ES-I3 (cell line): ENCODE measurements at regions not wholly inside any gene's neighbourhood (a gene's known extent, or its start where the extent isn't known, plus 50 kb on each side); places are given as distances from the start of the nearest gene placed in this dataset.
"Not testable (repeated sequence)": the region's sequence is repeated elsewhere in the genome, so short reads cannot be mapped to it uniquely, and the experiment has no call there.

ENCODE experiments used
- H3K36me3 ChIP-seq: 2 replicates; pipeline ENCODE4 v1.6.1; 2013; ENCODE audit warnings: mild to moderate bottlenecking, low read length, control low read depth, moderate library complexity; ENCODE audit not compliant: insufficient read depth
- H3K4me1 ChIP-seq: 2 replicates; pipeline ENCODE4 v1.6.1; 2013; ENCODE audit warnings: mild to moderate bottlenecking, control low read depth, low read length; ENCODE audit not compliant: insufficient read depth
- H3K9ac ChIP-seq: 2 replicates; pipeline ENCODE4 v1.6.1; 2013; ENCODE audit warnings: low read depth, mild to moderate bottlenecking, low read length, moderate library complexity
- H3K9me3 ChIP-seq: 2 replicates; pipeline ENCODE4 v1.6.1; 2013; ENCODE audit warnings: mild to moderate bottlenecking, low read length, moderate library complexity; ENCODE audit not compliant: control insufficient read depth, insufficient read depth

DNA sequence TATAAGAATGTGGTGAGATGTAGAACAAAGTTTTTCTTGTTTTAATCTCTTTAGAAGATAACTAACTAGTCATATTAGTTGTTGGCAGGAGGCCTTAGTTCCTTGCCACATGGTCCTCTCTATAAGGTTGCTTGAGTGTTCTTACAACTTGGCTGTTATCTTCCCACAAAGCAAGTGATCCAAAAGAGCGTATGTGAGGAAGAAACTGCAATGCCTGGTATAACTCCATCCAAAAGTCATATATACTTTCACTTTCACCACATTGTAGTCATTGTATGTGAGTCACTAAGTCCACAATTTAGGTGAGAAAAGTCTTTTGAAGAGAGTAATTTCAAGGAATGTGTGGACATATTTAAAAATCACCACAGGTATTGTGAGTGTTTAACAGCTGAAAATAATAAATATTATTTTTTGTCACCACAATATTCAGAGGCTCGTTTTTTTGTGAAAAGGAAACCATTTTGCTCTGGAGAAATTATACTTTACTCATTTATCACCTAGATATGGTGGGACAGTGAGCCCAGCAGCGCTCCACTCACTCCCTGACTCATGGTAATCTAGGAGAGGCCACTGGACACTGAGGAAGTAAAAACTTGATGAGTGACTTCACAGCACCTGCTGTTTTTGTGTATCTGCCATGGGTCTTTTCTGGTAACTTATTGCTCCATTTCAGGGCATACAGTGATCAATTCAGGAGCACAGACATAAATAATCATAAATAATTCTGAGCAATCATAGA is 369.4 kb upstream of the NDST3 start:
- Histone ChIP-seq H3K9me3 (no peaks in the 10 kb centered on the region), H3K9ac (no peak overlapping the region), H3K36me3 (no peaks in the 10 kb centered on the region), H3K4me1 (no peaks in the 10 kb centered on the region)

GRCh38 chr4:117676153-117676552 is 358.1 kb upstream of the NDST3 start:
- H3K9ac ChIP-seq: no peak overlapping the region
- H3K4me1 ChIP-seq: no peaks in the 10 kb centered on the region

DNA sequence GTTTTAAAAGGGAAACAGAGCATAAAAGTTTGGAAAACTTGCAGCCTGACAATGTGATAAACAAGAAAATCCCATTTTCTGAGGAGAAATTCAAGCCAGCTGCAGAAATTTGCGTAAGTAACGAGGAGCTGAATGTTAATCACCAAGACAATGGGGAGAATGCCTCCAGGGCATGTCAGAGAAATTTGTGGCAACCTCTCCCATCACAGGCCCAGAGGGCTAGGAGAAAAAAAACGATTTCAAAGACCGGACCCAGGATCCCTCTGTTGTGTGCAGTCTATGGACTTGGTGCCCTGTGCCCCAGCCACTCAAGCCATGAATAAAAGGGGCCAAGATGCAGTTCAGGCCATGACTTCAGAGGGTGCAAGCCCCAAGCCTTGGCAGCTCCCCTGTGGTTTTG is 355.4 kb upstream of the NDST3 start:
- Histone ChIP-seq H3K9me3 (peaks cover 5% of the 10 kb centered on the region), H3K9ac (no peak overlapping the region), H3K4me1 (no peaks in the 10 kb centered on the region), H3K36me3 (no peaks in the 10 kb centered on the region)

More at GRCh38 chr4:117676153-117676552, 358.1 kb upstream of the NDST3 start:
- peaks cover 5% of the 10 kb centered on the region for H3K9me3 ChIP-seq
- H3K36me3 ChIP-seq: no peaks in the 10 kb centered on the region

DNA sequence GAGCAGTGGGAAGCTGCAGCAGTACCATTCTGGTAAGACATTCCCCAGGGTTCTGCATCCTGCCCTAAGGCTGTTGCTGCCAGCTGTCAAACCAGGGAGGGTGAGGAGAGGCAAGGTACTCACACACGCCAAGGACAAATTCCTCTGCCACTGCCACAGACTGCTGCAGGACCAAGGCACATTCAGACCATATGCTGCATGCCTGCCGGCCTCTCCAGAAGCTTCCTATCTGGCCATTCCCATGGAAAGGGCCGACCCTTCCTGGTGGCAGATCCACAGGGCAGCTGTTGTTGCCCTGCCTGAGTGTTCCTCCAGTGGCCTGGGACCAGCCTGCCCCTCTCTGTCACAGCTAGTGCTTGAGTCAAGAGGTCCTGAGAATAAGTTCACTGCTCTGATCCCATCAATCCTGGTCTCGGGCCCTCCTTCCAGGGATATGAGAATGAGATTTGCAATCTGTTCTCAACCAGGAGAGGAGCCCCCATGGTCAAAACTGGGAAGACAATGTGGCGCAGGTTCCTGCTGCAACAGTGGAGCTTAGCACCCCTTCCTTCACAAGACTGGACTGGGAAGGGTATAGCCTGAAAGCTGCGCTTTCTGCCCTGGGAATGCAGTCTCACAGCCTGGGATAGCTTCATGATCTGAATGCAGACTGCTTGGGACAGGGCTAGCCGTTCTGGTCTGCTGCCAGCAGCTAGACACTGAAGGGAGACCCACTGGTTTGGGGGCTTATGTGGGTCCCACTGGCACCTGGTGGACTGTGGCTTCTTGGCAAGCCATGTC is 342.5 kb upstream of the NDST3 start:
- Histone ChIP-seq H3K4me1 (no peaks in the 10 kb centered on the region), H3K9ac (no peak overlapping the region), H3K9me3 (no peaks in the 10 kb centered on the region), H3K36me3 (no peaks in the 10 kb centered on the region)

- Histone ChIP-seq H3K36me3 (no peaks in the 10 kb centered on the region), H3K9me3 (no peaks in the 10 kb centered on the region), H3K9ac (no peak overlapping the region), H3K4me1 (no peaks in the 10 kb centered on the region)
Measured at GRCh38 chr4:117692538-117692937, 341.7 kb upstream of the NDST3 start.

DNA sequence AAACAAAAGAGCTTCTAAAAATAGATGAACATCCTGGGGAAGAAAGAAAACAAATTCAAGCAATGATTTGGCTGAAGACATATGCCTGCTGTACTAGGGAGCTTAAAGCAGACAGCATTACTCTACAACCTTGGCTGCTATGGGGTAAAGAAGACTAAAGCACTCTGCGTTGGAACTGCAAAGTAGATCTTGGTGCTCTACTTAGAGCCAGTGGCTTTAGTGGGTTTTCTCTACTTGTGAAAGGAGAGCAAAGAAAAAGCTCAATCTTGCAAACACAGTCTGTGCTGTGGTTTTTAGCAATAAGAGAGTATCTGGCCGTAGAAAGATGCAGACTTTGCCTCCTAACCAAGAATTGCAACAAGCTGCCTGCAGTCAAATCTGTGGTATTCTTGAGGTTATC is 334.7 kb upstream of the NDST3 start:
- no peaks in the 10 kb centered on the region for H3K4me1 ChIP-seq
- no peaks in the 10 kb centered on the region for H3K36me3 ChIP-seq
- no peak overlapping the region for H3K9ac ChIP-seq
- no peaks in the 10 kb centered on the region for H3K9me3 ChIP-seq

GRCh38 chr4:117700111-117700892 is 334.0 kb upstream of the NDST3 start:
- H3K36me3 ChIP-seq: no peaks in the 10 kb centered on the region
- no peaks in the 10 kb centered on the region for H3K4me1 ChIP-seq
- no peaks in the 10 kb centered on the region for H3K9me3 ChIP-seq
- H3K9ac ChIP-seq: no peak overlapping the region

- no peak overlapping the region for H3K9ac ChIP-seq
- H3K4me1 ChIP-seq: no peaks in the 10 kb centered on the region
- no peaks in the 10 kb centered on the region for H3K36me3 ChIP-seq
- no peaks in the 10 kb centered on the region for H3K9me3 ChIP-seq
Measured at GRCh38 chr4:117702353-117702752, 331.9 kb upstream of the NDST3 start.

DNA sequence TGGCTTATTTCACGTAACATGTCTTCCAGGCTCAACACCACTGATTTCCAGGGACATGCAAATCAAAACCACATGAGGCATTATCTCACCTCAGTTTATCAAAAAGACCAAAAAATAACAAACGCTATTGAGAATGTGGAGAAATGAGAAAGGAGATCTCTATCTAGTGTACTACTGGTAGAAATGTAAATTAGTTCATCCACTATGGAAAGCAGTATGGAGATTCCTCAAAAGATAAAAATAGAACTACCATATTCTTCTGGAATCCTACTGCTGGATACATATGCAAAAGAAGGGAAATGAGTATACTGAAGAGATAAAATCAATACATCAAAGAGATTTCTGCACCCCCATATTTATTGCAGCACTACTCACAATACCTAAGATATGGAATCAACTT is 329.6 kb upstream of the NDST3 start:
- no peaks in the 10 kb centered on the region for H3K9me3 ChIP-seq
- no peaks in the 10 kb centered on the region for H3K36me3 ChIP-seq
- no peaks in the 10 kb centered on the region for H3K4me1 ChIP-seq
- no peak overlapping the region for H3K9ac ChIP-seq

- no peaks in the 10 kb centered on the region for H3K9me3 ChIP-seq
- no peaks in the 10 kb centered on the region for H3K4me1 ChIP-seq
- H3K36me3 ChIP-seq: no peaks in the 10 kb centered on the region
- no peak overlapping the region for H3K9ac ChIP-seq
Measured at GRCh38 chr4:117740736-117741135, 293.6 kb upstream of the NDST3 start.

GRCh38 chr4:117745379-117745778 is 288.9 kb upstream of the NDST3 start:
- not testable (repeated sequence) for H3K9me3 ChIP-seq

DNA sequence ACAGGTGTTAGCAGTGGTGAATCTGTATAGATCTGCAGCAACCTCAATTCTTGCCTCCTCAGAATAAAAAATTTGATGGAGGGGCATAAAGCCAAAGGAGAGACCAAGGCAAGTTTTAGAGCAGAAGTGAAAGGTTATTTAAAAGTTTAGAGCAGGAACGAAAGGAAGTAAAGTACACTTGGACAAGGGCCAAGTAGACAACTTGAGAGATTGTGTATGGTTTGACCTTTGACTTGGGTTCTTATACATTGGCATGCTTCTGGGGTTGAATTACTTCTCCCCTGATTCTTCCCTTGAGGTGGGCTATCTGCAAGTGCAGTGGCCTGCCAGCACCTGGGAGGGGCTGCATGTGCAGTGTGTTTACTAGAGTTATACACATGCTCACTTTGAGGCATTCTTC is 278.8 kb upstream of the NDST3 start:
- H3K9me3 ChIP-seq: peaks cover 7% of the 10 kb centered on the region
- no peaks in the 10 kb centered on the region for H3K36me3 ChIP-seq
- H3K9ac ChIP-seq: no peak overlapping the region
- H3K4me1 ChIP-seq: no peaks in the 10 kb centered on the region

More at GRCh38 chr4:117745379-117745778, 288.9 kb upstream of the NDST3 start:
- H3K9ac ChIP-seq, H3K4me1 ChIP-seq, H3K36me3 ChIP-seq: not testable (repeated sequence)

DNA sequence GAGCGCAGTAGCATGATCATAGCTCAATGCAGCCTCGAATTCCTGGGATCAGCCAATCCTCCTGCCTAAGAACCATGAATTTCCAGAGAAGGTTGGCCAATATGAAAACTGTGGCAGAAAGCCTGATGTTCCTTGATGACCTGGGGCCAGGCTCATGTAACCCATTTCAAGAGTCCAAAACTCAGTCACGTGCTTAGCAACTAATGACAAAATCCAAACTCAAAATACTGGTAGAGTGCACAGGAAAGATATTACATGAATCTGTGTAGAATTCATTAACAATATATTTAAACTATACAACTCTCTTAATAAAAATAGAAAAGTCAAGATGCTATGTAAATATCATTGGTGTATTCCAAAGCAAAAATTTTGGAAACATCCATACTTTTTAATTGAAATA is 265.7 kb upstream of the NDST3 start:
- Histone ChIP-seq H3K4me1 (no peaks in the 10 kb centered on the region; the same call in 1 of the 2 replicates), H3K36me3 (no peaks in the 10 kb centered on the region), H3K9ac (no peak overlapping the region), H3K9me3 (no peaks in the 10 kb centered on the region)

- H3K9ac ChIP-seq: no peak overlapping the region
- no peaks in the 10 kb centered on the region for H3K9me3 ChIP-seq
- no peaks in the 10 kb centered on the region for H3K36me3 ChIP-seq
- H3K4me1 ChIP-seq: no peaks in the 10 kb centered on the region; the same call in 1 of the 2 replicates
Measured at GRCh38 chr4:117770269-117771102, 263.8 kb upstream of the NDST3 start.
